Left cardiac atrium (tissue), 4 donors: ENCODE measurements at regions not wholly inside any gene's neighbourhood (a gene's known extent, or its start where the extent isn't known, plus 50 kb on each side); places are given as distances from the start of the nearest gene placed in this dataset.
"Not testable (repeated sequence)": the region's sequence is repeated elsewhere in the genome, so short reads cannot be mapped to it uniquely, and the experiment has no call there.

Source experiments
- ATAC-seq, 2 donors: fragments of 200-7000 bp; cut with Tn5 transposase; one replicate each; pipeline ENCODE4 v1.9.1; 2020; ENCODE audit warnings: mild to moderate bottlenecking in 2 of 2, moderate library complexity in 2 of 2
- DNase-seq: peaks from one replicate; pipeline ENCODE4 v3.0.0-alpha.2; 2020
- intact Hi-C, 2 donors: fragments of 100-400 bp; cut with DNase I; formaldehyde crosslinking; loops; one replicate each; pipeline versions ENCODE4 v1.14.1 to v1.15.1; 2022 to 2023
- donor health status: DM: no; HTN: yes; CAD: no.
- donor health status: DM: no; HTN: yes; CAD: no; lungs with severe emphysema.
- donor health status: DM: yes; HTN: yes; CAD: no.
- donor health status: Dilated cardiomyopathy.

DNA sequence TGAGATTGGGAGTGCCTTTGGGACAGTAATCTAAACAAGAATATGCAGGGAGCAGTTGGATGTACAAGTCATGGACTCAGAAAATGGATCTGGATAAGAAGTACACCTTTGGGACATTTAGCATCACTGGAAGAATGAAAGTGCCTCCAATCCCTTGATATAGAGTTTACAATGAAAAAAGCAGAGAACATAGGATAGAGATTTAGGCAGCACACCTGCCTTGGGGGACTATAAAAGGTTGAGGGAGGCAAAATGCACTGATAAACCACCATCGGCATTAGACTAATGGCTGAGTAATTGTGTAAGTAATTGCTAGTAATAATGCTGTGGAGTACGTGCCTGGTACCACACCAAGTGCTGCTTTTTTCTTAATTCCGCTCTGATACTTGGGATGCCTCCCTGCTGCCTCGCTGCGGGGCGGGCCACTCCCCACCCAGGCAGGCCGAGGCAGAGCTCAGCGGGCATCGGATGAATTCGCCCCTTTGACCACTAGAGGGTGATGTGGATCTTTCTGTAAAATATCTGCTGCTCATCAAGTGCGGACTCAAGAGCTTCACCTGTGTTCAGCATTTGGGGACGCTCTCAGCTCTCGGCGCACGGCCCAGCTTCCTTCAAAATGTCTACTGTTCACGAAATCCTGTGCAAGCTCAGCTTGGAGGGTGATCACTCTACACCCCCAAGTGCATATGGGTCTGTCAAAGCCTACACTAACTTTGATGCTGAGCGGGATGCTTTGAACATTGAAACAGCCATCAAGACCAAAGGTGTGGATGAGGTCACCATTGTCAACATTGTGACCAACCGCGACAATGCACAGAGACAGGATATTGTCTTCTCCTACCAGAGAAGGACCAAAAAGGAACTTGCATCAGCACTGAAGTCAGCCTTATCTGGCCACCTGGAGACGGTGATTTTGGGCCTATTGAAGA is 99.9 kb downstream of the ANKRD18B start:
- ATAC-seq (peak; percentile 83 to 84), DNase-seq (peak; percentile 53)
- intact Hi-C loops = loop anchor here in 1 of 2 donors (1.0 kb wide), 1 partner anchor 98 kb away; no protein-coding TSS in a partner anchor

DNA sequence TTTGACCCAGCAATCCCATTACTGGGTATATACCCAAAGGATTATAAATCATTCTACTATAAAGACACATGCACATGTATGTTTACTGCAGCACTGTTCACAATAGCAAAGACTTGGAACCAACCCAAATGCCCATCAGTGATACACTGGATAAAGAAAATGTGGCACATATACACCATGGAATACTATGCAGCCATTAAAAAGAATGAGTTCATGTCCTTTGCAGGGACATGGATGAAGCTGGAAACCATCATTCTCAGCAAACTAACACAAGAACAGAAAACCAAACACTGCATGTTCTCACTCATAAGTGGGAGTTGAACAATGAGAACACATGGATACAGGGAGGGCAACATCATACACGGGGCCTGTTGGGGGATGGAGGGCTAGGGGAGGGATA is 104.3 kb downstream of the ANKRD18B start:
- not testable (repeated sequence) for ATAC-seq, DNase-seq
- intact Hi-C loops = loop anchor here in 1 of 2 donors (5.0 kb wide), 1 partner anchor 94 kb away; no protein-coding TSS in a partner anchor

DNA sequence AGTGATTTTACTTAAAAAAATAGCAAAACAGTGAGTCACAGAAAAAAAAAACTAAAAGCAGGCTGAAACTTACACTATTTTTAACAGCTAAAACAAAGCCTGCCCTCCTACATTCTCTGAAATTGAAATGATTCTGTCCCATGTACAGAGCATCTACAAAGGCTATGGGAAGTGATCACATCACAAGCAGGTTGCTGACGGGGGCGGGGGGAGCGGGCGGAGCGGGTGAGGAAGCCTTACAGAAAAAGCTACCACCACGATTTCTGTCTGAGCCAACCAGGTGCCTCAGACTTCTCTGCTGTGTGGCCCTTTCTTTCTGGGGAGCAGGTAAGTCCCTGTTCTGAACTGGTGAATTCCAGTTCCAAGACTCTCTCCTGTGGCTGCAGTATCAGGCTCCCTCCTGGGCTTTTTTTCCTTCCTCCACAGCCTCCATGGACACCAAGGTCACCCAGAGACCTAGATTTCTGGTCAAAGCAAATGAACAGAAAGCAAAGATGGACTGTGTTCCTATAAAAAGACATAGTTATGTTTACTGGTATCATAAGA is 104.9 kb downstream of the ANKRD18B start:
- intact Hi-C loops = loop anchor here in 1 of 2 donors (5.0 kb wide), 1 partner anchor 93 kb away; no protein-coding TSS in a partner anchor
- DNase-seq = no peak
- ATAC-seq = no peak

DNA sequence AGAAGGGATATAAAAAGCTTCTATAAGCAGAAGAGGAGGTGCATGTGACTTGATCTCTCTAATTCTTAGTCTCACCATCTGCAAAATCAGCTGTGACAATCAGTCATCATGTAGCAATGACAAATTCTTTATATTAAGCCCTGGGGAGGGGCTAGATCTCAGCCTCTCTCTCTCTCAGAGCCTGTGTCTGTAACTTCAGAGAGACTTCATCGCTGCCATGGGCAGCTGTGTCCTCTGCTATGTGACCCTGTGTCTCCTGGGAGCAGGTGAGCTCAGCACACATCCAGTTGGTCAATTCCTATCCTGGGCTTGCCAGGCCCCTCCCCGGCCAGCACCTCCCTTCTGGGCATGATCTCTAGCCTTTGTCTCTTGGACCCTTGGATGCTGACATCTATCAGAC is 109.6 kb downstream of the ANKRD18B start:
- no peak for ATAC-seq
- no peak for DNase-seq

DNA sequence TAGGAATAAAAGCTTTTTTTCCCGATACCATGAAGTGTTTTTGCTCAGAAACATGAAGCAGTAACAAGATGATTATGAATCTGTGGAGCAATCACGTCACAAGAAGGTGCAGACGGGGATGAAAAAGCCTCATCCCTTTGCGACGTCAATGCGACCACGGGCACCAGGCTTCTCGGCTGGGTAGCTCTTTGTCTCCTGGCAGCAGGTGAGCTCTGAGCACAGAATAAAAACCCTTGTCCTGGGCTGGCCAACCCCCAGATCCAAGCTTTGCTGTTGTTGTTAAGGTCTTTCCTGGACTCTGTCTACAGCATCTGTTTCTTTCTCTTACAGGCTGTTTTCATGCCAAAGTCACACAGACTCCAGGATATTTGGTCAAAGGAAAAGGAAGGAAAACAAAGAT is 113.8 kb downstream of the ANKRD18B start:
- ATAC-seq (no peak), DNase-seq (no peak)
- intact Hi-C loops = no loop called here

More for the DNA sequence above, 109.6 kb downstream of the ANKRD18B start:
- intact Hi-C loops = no loop called here

DNA sequence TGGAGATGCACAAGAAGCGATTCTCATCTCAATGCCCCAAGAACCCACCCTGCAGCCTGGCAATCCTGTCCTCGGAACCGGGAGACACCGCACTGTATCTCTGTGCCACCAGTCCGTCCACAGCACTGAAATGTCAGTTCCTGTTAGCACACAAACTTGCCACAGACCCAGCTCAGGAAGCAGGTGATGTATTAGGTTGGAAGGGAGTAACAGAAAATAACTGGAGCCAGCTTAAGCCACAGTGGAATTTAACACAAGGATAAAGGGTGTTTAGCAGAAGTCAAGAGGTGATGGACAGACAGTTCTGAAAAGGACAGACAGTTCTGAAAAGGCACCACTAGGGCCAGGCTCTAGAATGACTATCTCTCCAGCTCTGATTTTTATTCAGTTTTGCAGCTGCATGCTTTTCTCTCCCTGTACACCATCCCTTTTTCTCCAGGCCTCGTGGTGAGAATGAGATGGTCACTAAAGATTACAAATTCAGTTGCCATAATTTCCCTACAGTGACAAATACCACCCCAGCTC is 114.4 kb downstream of the ANKRD18B start:
- no peak for DNase-seq
- intact Hi-C loops = no loop called here
- no peak for ATAC-seq

DNA sequence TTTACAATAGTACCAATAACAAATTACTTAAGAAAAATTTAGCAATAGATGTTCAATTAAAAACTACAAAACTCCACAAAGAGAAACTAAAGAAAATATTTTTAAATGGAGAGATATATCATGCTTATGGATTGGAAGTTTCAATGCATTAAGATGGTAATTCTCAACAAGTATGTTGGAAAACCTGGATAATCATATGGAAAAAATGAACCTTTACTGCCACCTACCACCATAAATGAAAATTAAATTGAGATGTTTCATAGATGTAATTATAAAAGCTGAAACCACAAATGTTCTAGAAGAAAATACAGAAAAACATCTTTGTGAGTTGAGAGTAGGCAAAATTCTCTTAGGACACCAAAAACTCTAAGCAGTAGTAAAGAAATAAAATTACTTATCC is 121.7 kb downstream of the ANKRD18B start:
- ATAC-seq = no peak

DNA sequence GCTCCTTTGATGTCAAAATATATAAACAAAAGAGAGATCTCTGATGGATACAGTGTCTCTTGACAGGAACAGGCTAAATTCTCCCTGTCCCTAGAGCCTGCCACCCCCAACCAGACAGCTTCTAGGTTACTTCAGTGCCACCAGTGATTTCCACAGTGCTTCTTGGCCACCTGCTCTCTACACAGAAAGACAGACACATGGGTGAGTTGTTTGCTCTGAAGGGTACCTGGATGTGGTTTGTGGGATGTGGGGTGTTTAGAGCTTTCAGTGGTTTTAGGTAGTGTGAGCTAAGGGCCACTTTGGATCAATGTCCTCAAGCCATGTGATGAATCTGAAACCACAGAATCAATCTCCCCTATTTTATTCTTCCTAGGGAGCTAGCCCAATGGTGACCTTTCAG is 125.4 kb downstream of the ANKRD18B start:
- DNase-seq = no peak

More for the DNA sequence above, 121.7 kb downstream of the ANKRD18B start:
- no peak for DNase-seq
- intact Hi-C loops = no loop called here

DNA sequence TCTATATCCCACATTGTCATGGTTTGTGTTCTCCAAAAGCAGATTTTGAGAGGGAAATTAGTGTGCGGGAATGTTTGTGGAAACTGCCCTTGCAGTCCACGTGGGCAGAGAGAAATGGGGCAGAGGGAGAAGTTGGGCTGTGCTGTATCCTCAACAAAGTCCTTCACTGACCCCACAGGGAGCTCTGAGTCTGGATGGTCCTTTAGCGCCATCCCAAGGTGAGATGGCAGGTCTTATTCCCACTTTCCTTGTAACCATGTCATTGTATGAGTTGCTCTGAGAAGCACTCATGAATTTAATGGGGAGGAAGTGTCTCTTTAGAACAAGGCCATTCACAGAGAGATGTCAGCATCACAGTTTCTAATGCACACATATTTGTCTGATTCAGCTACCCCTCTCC is 127.1 kb downstream of the ANKRD18B start:
- DNase-seq = no peak
- no peak for ATAC-seq
- intact Hi-C loops = no loop called here

More for the DNA sequence above, 125.4 kb downstream of the ANKRD18B start:
- intact Hi-C loops = no loop called here
- no peak for ATAC-seq

DNA sequence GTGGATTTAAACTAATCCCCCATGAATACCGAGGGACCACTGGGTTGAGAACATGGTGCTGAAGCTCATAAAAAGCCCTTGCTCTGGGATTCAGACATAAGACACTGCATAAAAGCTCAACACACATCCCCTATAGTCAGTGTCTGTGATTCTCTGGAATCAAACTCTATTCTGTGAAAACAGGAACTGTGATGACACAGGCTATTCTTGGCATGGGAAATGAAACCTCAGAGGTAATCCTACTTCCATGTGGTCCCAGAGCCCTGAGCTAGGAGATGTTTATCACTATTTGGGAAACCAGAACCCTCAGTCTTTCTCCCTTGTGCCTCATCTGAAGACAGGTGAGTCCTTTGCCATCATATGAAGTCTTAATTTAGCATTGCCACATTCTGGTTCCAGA is 135.4 kb upstream of the PRSS3 start:
- intact Hi-C loops = no loop called here
- DNase-seq (no peak), ATAC-seq (no peak)

DNA sequence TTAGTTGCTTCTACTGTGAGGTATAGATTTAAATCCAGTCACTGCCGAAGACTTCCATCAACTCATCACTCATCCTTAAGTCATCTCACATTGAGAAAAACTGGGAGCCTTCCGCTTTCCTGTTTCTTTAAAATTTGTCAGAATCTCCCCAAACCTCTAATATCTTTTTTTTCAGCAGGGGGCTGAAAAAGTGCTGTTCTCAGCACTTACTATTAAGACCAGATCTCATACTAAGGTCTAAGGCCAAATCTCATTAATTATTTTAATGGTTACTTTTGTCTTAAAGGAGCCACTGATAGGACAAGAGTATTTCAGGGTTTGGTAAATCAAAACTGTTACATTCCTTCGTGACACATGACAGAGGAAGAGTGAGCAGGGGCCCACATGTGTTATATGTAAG is 134.6 kb upstream of the PRSS3 start:
- DNase-seq = no peak
- ATAC-seq = no peak
- intact Hi-C loops = no loop called here

DNA sequence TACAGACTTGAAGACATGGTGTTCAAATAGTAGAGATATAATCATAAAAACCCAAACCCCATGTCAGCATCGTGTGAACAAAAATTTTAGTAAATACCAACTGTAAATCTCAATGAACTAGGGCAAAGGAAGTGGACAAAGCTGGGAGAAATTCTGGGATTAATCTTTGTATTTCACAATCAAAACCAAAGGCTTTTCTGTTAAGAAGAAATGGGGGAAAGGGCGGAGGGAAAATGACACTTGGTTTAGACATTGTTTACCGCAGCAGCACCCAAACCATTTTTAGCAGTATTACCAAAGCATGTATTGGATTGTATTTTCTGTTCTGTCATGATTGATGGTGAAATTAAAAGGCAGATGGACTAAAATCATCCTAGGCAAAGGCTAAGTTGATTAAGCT is 134.2 kb upstream of the PRSS3 start:
- intact Hi-C loops = no loop called here
- DNase-seq (no peak), ATAC-seq (no peak)

DNA sequence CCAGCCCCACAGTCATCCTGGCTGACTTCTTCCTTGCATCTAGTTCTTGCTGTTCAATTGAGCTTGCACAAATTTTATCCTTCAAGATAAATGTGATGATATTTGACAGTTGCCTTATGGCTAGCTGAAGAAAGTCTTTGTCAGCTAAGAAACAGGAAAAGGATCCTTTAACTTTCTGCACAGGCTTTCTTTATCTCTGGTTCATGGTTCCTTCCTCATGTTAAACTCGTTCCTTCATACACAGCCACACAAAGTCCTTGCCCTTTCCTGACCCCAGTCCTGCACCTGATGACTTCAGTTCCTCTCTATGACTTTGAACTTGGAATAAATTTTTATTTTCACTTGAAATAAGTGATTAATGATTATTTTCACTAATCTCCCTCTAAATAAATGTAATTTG is 132.5 kb upstream of the PRSS3 start:
- intact Hi-C loops = no loop called here
- no peak for ATAC-seq

DNA sequence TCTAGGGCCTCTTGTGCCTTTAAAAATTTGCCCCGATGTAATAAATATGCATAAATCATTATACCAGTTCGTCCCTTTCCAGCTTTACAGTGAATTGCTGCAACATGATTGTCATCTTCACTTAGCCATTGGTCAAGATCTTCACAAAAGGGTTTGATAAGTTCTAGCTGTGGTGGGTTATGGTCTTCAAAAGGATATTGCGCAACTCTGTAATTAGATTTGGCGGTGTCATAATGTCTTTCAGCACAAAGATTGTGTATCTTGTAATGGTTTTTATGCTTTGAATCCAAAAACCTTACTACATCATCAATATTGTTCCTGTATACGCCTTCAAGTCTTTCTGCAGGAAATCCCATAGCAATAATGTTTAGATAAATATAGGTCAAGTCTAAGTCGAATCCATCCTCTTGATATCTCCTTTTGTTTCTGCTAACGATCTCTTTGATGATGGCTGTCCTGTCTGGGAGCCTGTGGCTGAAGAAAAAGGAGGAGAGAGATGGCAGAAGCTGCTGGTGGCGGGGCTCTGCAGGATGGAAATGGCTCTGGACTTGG is 119.1 kb upstream of the PRSS3 start:
- intact Hi-C loops, ATAC-seq, DNase-seq: not testable (repeated sequence)

More for the DNA sequence above, 132.5 kb upstream of the PRSS3 start:
- no peak for DNase-seq

DNA sequence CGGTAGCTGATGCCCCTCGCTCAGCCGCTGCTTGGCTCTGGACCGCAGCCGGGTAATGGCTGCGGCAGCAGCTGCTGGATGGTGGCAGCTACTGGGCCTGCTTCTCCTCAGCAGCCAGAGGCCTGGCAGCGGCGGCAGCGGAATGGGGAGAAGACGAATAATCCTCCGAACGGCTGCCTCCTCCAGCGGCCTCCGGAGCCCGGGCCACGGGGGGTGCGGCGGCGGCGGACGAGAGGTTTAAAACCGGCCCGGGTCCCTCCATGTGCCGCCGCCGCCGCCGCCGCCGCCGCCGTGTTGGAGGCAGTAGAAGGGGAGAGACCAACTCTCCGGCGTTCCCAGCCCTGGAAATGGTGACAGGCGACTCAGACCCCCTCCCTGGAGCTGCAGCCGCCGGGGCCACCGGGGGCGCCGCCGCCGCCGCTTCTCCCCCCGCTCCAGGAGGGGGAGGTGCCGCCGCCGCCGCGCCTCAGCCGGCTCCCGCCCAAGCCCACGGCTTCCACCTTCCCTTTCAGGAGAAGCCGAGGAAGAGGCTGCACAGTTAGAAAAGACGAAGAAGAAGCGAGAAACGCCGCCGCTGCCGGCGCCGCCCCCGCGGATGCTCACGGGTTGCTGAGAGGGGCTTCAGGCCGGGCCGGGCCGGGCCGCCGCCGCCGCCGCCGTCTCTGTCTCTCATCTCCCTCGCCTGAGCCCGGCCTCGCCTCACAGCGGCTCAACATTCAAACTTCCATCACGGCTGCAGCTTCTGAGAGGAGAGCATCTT is 118.4 kb upstream of the PRSS3 start:
- DNase-seq = peak; percentile 25
- ATAC-seq = peak; percentile 90 to 95
- intact Hi-C loops = no loop called here

DNA sequence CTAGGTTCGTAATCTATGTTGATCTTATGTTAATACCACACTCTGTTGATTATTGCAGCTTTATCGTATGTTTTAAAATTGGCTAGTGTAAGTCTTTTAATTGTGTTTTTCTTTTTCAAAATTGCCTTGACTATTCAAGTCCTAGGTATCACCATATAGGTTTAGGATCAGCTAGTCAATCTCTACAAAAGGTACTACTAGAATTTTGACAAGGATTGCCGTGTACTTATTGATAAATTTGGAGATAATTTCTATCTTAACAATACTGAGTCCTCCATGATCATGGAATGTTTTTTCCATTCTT is 117.9 kb upstream of the PRSS3 start:
- intact Hi-C loops = no loop called here
- DNase-seq = no peak
- ATAC-seq = no peak

DNA sequence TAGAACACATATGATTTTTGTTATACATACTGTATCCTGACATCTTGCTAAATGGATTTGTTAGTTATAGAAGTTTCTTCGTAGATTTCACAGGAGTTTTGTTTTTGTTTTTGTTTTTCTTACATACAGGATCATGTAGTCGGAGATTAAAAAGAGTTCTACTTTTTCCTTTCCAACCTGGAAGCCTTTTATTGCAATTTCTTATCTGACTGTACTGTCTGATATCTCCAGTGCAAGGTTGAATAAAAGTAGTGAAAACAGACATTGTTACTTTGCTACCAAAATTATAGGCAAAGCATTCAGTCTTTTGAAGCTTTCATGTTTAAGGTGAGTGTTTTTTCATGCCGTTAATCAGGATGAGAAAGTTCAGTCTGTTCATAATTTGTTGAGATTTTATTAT is 117.4 kb upstream of the PRSS3 start:
- ATAC-seq = no peak
- no peak for DNase-seq
- intact Hi-C loops = no loop called here

DNA sequence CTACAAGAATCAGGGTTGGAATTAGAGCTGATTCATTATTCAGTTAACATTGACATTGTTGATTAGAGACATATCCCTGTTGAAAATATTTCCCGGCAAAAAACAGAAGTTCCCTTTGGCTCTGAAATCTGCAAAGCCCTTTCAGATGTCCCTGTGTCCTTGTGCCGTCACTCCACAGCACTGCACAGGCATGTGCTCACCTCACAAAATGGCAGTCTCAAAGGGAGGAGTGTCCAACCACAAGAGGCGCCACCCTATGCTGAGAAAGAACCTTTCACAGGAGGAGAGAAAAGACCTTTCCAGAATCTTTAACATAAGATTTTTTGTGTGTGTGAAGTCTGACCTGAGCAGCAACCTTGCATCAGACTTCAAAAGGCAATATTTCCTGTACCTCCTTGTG is 112.8 kb upstream of the PRSS3 start:
- ATAC-seq = no peak
- intact Hi-C loops = no loop called here
- no peak for DNase-seq

DNA sequence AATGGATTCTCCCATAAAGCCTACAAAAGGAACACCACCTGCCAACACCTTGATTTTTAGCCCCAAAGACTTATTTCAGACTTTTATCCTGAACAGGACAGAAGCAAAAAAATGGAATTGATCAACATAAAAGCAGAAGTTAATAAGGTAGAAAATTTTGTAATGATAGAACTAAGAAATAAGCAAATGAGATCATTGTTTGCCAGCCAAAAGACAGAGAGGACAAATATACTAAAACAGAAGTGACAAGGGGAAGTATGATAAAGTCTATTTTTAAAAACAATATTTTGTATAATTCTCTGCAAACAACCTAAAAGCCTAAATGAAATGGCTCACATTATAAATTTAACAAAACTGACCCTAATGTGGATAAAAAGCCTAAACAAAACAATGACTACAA is 110.5 kb upstream of the PRSS3 start:
- no peak for ATAC-seq
- intact Hi-C loops = no loop called here
- no peak for DNase-seq

DNA sequence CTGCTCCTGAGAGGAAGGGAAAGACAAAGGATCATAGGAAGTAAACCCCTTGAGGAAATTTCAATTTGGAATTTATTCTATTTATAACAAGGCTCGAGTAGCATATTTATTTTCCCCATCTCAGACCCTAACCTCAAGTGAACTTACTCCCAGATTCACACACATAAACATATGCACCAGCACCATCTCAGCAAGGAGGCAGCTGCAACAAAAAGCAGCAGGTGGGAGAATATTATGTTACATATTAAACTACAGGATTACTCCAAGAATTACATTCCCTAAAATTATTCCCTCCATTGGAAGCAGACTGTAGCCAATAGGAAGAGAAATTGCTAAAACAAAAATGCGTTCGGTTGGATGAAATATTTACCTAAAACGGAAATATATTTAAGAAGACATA is 108.4 kb upstream of the PRSS3 start:
- DNase-seq = no peak
- intact Hi-C loops = no loop called here
- ATAC-seq = no peak
